ENCODE measurements at regions not wholly inside any gene's neighbourhood (a gene's known extent, or its start where the extent isn't known, plus 50 kb on each side); places are given as distances from the start of the nearest gene placed in this dataset.
A peak's percentile ranks its signal among the peaks of the same experiment; 100 is the strongest.

- DNase-seq = no peak
Measured at GRCh38 chr6:56005426-56005825, 130.0 kb upstream of the BMP5 start.

- DNase-seq = no peak
Measured at GRCh38 chr6:56004426-56004825, 129.0 kb upstream of the BMP5 start.

- DNase-seq = no peak
Measured at GRCh38 chr6:56003616-56004015, 128.2 kb upstream of the BMP5 start.

- DNase-seq = no peak
Measured at GRCh38 chr6:56002336-56002735, 126.9 kb upstream of the BMP5 start.

GRCh38 chr6:55998576-55998975, 123.2 kb upstream of the BMP5 start:
- no peak for DNase-seq

- no peak for DNase-seq
Measured at GRCh38 chr6:55997223-55997874, 122.0 kb upstream of the BMP5 start.

- DNase-seq = no peak
Measured at GRCh38 chr6:55994531-55994930, 119.1 kb upstream of the BMP5 start.

- DNase-seq = no peak
Measured at GRCh38 chr6:55993418-55993817, 118.0 kb upstream of the BMP5 start.

GRCh38 chr6:55992546-55992945, 117.2 kb upstream of the BMP5 start:
- no peak for DNase-seq

- DNase-seq = no peak
Measured at GRCh38 chr6:55985309-55985708, 109.9 kb upstream of the BMP5 start.

GRCh38 chr6:55983861-55984260, 108.5 kb upstream of the BMP5 start:
- DNase-seq = no peak

GRCh38 chr6:55981660-55982059, 106.3 kb upstream of the BMP5 start:
- no peak for DNase-seq

GRCh38 chr6:55980627-55981211, 105.3 kb upstream of the BMP5 start:
- DNase-seq = peak; percentile 13

- DNase-seq = no peak
Measured at GRCh38 chr6:55979526-55979925, 104.1 kb upstream of the BMP5 start.

GRCh38 chr6:55977959-55978665, 102.7 kb upstream of the BMP5 start:
- no peak for DNase-seq

GRCh38 chr6:55974688-55975087, 99.3 kb upstream of the BMP5 start:
- no peak for DNase-seq

- no peak for DNase-seq
Measured at GRCh38 chr6:55972091-55972490, 96.7 kb upstream of the BMP5 start.

GRCh38 chr6:55969526-55969925, 94.1 kb upstream of the BMP5 start:
- no peak for DNase-seq

GRCh38 chr6:55968926-55969325, 93.5 kb upstream of the BMP5 start:
- DNase-seq = no peak

- DNase-seq = no peak
Measured at GRCh38 chr6:55964136-55964535, 88.7 kb upstream of the BMP5 start.

- DNase-seq = no peak
Measured at GRCh38 chr6:55963301-55963700, 87.9 kb upstream of the BMP5 start.

- DNase-seq = no peak
Measured at GRCh38 chr6:55960344-55960743, 85.0 kb upstream of the BMP5 start.

GRCh38 chr6:55958790-55959189, 83.4 kb upstream of the BMP5 start:
- no peak for DNase-seq

GRCh38 chr6:55957961-55958422, 82.6 kb upstream of the BMP5 start:
- no peak for DNase-seq

All from NCI-H748 treated with DMSO at 0.1 percent for 48 hours (cell line).